ENCODE measurements at regions not wholly inside any gene's neighbourhood (a gene's known extent, or its start where the extent isn't known, plus 50 kb on each side); places are given as distances from the start of the nearest gene placed in this dataset.
"Not testable (repeated sequence)": the region's sequence is repeated elsewhere in the genome, so short reads cannot be mapped to it uniquely, and the experiment has no call there.

GRCh38 chr1:99504287-99504686, 141.6 kb upstream of the PALMD start:
- no peaks in the 10 kb centered on the region for H3K9me3 Mint-ChIP-seq (ENCODE audit: low read depth)
- H3K27me3 Mint-ChIP-seq = no peaks in the 10 kb centered on the region
- H3K36me3 Mint-ChIP-seq (ENCODE audit: low read depth) = no peaks in the 10 kb centered on the region
- intact Hi-C loops (cut with DNase I, micrococcal nuclease) = no loop called here
- ChIA-PET CTCF (interaction anchor here (2.0 kb wide), 1 partner anchor 23 kb away, joined by 9 read pairs; no protein-coding TSS in a partner anchor), POLR2A (no interaction called here)
- no peak overlapping the region for H3K4me3 Mint-ChIP-seq
- ATAC-seq (no peak), DNase-seq (no peak)
- no peak overlapping the region for H3K27ac Mint-ChIP-seq
- H3K4me1 Mint-ChIP-seq = no peaks in the 10 kb centered on the region

GRCh38 chr1:99506631-99507030, 139.3 kb upstream of the PALMD start:
- DNase-seq (no peak), ATAC-seq (no peak)
- H3K4me3 Mint-ChIP-seq = no peak overlapping the region
- ChIA-PET POLR2A (no interaction called here), CTCF (interaction anchor here (0.6 kb wide), 1 partner anchor 694 kb away, joined by 3 read pairs; no protein-coding TSS in a partner anchor)
- intact Hi-C loops (cut with DNase I, micrococcal nuclease) = no loop called here
- no peaks in the 10 kb centered on the region for H3K36me3 Mint-ChIP-seq (ENCODE audit: low read depth)
- no peaks in the 10 kb centered on the region for H3K9me3 Mint-ChIP-seq (ENCODE audit: low read depth)
- H3K4me1 Mint-ChIP-seq = no peaks in the 10 kb centered on the region
- H3K27ac Mint-ChIP-seq = no peak overlapping the region
- no peaks in the 10 kb centered on the region for H3K27me3 Mint-ChIP-seq

- DNase-seq; H3K36me3 Mint-ChIP-seq (ENCODE audit: low read depth); CTCF ChIA-PET; H3K9me3 Mint-ChIP-seq (ENCODE audit: low read depth); H3K27me3 Mint-ChIP-seq; H3K27ac Mint-ChIP-seq; ATAC-seq; intact Hi-C loops (cut with DNase I, micrococcal nuclease); H3K4me1 Mint-ChIP-seq; POLR2A ChIA-PET; H3K4me3 Mint-ChIP-seq: not testable (repeated sequence)
Observed at GRCh38 chr1:99507446-99507845, 138.5 kb upstream of the PALMD start.

GRCh38 chr1:99507906-99508732, 137.8 kb upstream of the PALMD start:
- POLR2A ChIA-PET = no interaction called here
- no peak for ATAC-seq
- no peak overlapping the region for H3K4me3 Mint-ChIP-seq
- H3K4me1 Mint-ChIP-seq = no peaks in the 10 kb centered on the region
- H3K27me3 Mint-ChIP-seq = no peaks in the 10 kb centered on the region
- H3K36me3 Mint-ChIP-seq (ENCODE audit: low read depth) = no peaks in the 10 kb centered on the region
- H3K9me3 Mint-ChIP-seq (ENCODE audit: low read depth) = no peaks in the 10 kb centered on the region
- intact Hi-C loops (cut with DNase I, micrococcal nuclease) = no loop called here
- CTCF ChIA-PET = no interaction called here
- no peak for DNase-seq
- H3K27ac Mint-ChIP-seq = no peak overlapping the region

- POLR2A ChIA-PET; H3K27me3 Mint-ChIP-seq; H3K27ac Mint-ChIP-seq; CTCF ChIA-PET; H3K9me3 Mint-ChIP-seq (ENCODE audit: low read depth); intact Hi-C loops (cut with DNase I, micrococcal nuclease); H3K36me3 Mint-ChIP-seq (ENCODE audit: low read depth); DNase-seq; H3K4me1 Mint-ChIP-seq; H3K4me3 Mint-ChIP-seq; ATAC-seq: not testable (repeated sequence)
Observed at GRCh38 chr1:99508733-99509445, 137.0 kb upstream of the PALMD start.

- H3K27ac Mint-ChIP-seq; intact Hi-C loops (cut with DNase I, micrococcal nuclease); H3K4me1 Mint-ChIP-seq; H3K27me3 Mint-ChIP-seq; H3K36me3 Mint-ChIP-seq (ENCODE audit: low read depth); DNase-seq; H3K9me3 Mint-ChIP-seq (ENCODE audit: low read depth); H3K4me3 Mint-ChIP-seq; POLR2A ChIA-PET; ATAC-seq; CTCF ChIA-PET: not testable (repeated sequence)
Observed at GRCh38 chr1:99514823-99515552, 130.9 kb upstream of the PALMD start.

GRCh38 chr1:99516141-99516540, 129.8 kb upstream of the PALMD start:
- Mint-ChIP-seq H3K27me3 (peaks cover 2% of the 10 kb centered on the region), H3K4me3 (no peak overlapping the region), H3K27ac (no peak overlapping the region), H3K4me1 (no peaks in the 10 kb centered on the region), H3K36me3 (ENCODE audit: low read depth) (no peaks in the 10 kb centered on the region), H3K9me3 (ENCODE audit: low read depth) (peaks cover 4% of the 10 kb centered on the region)
- ChIA-PET POLR2A (interaction anchor here (0.5 kb wide), 1 partner anchor 250 kb away, joined by 7 read pairs; the partner anchor contains the start of gene FRRS1), CTCF (no interaction called here)
- intact Hi-C loops (cut with DNase I, micrococcal nuclease) = no loop called here
- ATAC-seq (no peak), DNase-seq (no peak)

- no peak overlapping the region for H3K27ac Mint-ChIP-seq
- H3K4me3 Mint-ChIP-seq = no peak overlapping the region
- no peaks in the 10 kb centered on the region for H3K36me3 Mint-ChIP-seq (ENCODE audit: low read depth)
- intact Hi-C loops (cut with DNase I, micrococcal nuclease) = no loop called here
- peaks cover 5% of the 10 kb centered on the region for H3K9me3 Mint-ChIP-seq (ENCODE audit: low read depth)
- peaks cover 2% of the 10 kb centered on the region for H3K27me3 Mint-ChIP-seq
- H3K4me1 Mint-ChIP-seq = no peaks in the 10 kb centered on the region
- CTCF ChIA-PET = interaction anchor here (1.1 kb wide), 1 partner anchor 10 kb away, joined by 3 read pairs; no protein-coding TSS in a partner anchor
- no peak for ATAC-seq
- POLR2A ChIA-PET = no interaction called here
- DNase-seq = no peak
Observed at GRCh38 chr1:99520121-99520520, 125.8 kb upstream of the PALMD start.

GRCh38 chr1:99525331-99525730, 120.6 kb upstream of the PALMD start:
- POLR2A ChIA-PET = no interaction called here
- Mint-ChIP-seq H3K27ac (no peak overlapping the region), H3K9me3 (ENCODE audit: low read depth) (peaks cover 1% of the 10 kb centered on the region), H3K36me3 (ENCODE audit: low read depth) (no peaks in the 10 kb centered on the region), H3K4me1 (no peaks in the 10 kb centered on the region), H3K27me3 (no peaks in the 10 kb centered on the region), H3K4me3 (no peak overlapping the region)
- CTCF ChIA-PET = no interaction called here
- intact Hi-C loops (cut with DNase I, micrococcal nuclease) = no loop called here
- DNase-seq (no peak), ATAC-seq (no peak)

GRCh38 chr1:99527078-99527477, 118.8 kb upstream of the PALMD start:
- POLR2A ChIA-PET = no interaction called here

GRCh38 chr1:99527545-99527944, 118.4 kb upstream of the PALMD start:
- Mint-ChIP-seq H3K36me3 (ENCODE audit: low read depth) (no peaks in the 10 kb centered on the region), H3K9me3 (ENCODE audit: low read depth) (no peaks in the 10 kb centered on the region), H3K27me3 (no peaks in the 10 kb centered on the region), H3K4me3 (no peak overlapping the region), H3K27ac (no peak overlapping the region), H3K4me1 (no peaks in the 10 kb centered on the region)
- DNase-seq (no peak), ATAC-seq (no peak)
- intact Hi-C loops (cut with DNase I, micrococcal nuclease) = no loop called here
- CTCF ChIA-PET = interaction anchor here (0.7 to 0.8 kb wide), 2 partner anchors 163 to 179 kb away, joined by 3 read pairs; no protein-coding TSS in a partner anchor
- POLR2A ChIA-PET = no interaction called here

More at GRCh38 chr1:99527078-99527477, 118.8 kb upstream of the PALMD start:
- intact Hi-C loops (cut with DNase I, micrococcal nuclease) = no loop called here
- Mint-ChIP-seq H3K4me1 (no peaks in the 10 kb centered on the region), H3K27me3 (no peaks in the 10 kb centered on the region), H3K4me3 (no peak overlapping the region), H3K27ac (no peak overlapping the region), H3K36me3 (ENCODE audit: low read depth) (no peaks in the 10 kb centered on the region), H3K9me3 (ENCODE audit: low read depth) (no peaks in the 10 kb centered on the region)
- no peak for DNase-seq
- no peak for ATAC-seq
- CTCF ChIA-PET = interaction anchor here (0.6 to 0.8 kb wide), 2 partner anchors 180 to 769 kb away, joined by 3 read pairs; no protein-coding TSS in a partner anchor
